GM12875 (cell line): ENCODE measurements at regions not wholly inside any gene's neighbourhood (a gene's known extent, or its start where the extent isn't known, plus 50 kb on each side); places are given as distances from the start of the nearest gene placed in this dataset.

Experiments
- H3K4me3 ChIP-seq: one replicate; pipeline ENCODE4 v1.5.1; 2011; ENCODE audit warnings: low read depth, low read length, control low read depth
- TF ChIP-seq, protein P1 (sequence below): IDR thresholded peaks from 2 replicates; pipeline ENCODE4 v1.5.1; 2011; ENCODE audit warnings: low read depth, mild to moderate bottlenecking, control low read depth, inconsistent platforms, low read length, moderate library complexity, borderline replicate concordance; ENCODE audit not compliant: insufficient read depth

DNA sequence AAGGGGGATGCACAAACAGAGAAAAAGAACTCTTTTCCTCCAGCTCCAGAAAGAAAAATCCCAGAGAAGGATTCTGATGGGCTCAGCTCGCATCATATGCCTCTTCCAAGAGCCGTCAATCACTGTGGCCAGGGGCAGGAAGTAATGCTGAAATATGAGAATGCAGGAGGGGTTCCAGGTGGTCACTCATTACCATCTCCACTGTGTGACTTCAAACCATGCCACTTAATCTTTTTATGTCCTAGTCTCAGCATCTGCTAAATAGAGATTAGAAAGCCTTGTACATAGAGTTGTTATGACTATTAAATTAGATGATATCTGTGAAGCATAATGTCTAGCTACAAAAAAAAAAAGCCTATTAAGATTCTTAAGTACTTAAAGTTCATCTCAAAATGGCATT lies 65.6 kb upstream of the FICD start:
- H3K4me3 ChIP-seq, result no peak overlapping the region
- TF ChIP-seq, protein P1, sequence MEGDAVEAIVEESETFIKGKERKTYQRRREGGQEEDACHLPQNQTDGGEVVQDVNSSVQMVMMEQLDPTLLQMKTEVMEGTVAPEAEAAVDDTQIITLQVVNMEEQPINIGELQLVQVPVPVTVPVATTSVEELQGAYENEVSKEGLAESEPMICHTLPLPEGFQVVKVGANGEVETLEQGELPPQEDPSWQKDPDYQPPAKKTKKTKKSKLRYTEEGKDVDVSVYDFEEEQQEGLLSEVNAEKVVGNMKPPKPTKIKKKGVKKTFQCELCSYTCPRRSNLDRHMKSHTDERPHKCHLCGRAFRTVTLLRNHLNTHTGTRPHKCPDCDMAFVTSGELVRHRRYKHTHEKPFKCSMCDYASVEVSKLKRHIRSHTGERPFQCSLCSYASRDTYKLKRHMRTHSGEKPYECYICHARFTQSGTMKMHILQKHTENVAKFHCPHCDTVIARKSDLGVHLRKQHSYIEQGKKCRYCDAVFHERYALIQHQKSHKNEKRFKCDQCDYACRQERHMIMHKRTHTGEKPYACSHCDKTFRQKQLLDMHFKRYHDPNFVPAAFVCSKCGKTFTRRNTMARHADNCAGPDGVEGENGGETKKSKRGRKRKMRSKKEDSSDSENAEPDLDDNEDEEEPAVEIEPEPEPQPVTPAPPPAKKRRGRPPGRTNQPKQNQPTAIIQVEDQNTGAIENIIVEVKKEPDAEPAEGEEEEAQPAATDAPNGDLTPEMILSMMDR, result no peak

DNA sequence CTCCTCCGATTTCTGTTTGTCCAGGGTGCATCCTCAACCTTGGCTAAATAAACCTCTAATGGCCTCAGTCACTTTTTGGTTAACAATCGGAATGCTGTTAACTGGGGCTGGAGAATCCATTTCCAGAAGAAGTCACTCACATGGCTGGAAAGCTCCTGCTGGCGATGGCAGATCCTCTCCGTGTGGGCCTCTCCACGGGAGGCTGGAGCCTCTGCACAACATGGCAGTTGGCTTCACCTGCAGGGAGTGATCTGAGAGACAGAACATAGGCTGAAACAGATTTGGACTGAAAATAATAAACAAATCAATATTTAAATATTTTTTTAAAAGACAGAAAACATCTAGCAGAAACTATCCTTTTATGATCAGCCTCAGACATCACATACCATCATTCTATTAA lies 66.8 kb upstream of the FICD start:
- TF ChIP-seq, protein P1, result no peak
- H3K4me3 ChIP-seq, result no peak overlapping the region

DNA sequence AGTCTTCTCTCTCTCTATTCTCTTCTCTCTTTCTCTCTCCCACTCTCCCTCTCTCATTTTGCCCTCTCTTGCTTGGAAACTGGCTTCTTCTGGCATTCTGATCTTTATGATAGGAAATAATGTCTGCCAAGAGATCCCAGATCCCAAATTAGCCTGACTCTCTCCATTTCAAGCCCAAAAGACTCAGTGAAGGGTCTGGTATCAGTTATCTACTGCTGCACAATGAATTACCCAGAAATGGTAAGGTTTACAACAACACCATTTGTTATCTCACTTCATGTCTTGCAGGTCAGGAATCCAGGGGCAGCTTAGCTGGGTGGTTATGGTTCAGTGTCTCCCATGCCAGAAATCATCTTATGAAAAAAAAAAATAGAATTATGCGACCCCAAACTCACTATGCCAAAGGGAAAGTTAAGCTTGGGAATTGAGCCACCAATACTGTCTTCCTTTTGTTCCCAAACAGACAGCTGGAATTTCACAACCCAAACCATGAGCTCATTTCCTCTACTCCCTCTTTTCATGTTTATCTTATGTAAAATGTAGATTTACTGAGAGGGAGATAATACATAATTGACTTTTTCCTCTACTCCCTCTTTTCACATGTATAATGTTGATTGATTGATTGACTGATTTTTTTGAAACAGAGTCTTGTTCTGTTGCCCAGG lies 67.8 kb upstream of the FICD start:
- H3K4me3 ChIP-seq, result no peak overlapping the region
- TF ChIP-seq, protein P1, result no peak

- TF ChIP-seq, protein P1, result no peak
- H3K4me3 ChIP-seq, result no peak overlapping the region
These were observed 68.3 kb upstream of the FICD start for GRCh38 chr12:108446766-108447165.

DNA sequence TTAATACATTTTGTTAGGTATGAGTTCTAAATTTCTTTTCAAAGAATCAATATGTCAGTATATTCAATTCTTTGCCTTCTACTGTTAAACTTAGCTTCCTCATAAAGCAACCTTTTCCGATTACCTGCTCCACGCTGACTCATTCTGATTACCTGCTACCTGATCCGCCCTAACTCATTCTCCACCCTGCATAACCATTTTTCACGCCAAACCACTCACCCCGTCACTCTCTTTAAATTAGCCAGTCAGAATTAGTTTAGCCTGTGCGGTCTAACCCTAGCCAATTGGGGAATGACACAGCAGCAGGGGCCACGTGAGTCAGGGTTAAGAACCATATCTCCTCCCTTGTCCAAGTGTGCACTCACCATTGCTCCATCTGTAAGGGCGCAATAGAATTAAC lies 72.2 kb upstream of the FICD start:
- no peak overlapping the region for H3K4me3 ChIP-seq
- TF ChIP-seq, protein P1, result no peak

- TF ChIP-seq, protein P1, result no peak
- no peak overlapping the region for H3K4me3 ChIP-seq
These were observed 73.0 kb upstream of the FICD start for GRCh38 chr12:108442067-108442466.

DNA sequence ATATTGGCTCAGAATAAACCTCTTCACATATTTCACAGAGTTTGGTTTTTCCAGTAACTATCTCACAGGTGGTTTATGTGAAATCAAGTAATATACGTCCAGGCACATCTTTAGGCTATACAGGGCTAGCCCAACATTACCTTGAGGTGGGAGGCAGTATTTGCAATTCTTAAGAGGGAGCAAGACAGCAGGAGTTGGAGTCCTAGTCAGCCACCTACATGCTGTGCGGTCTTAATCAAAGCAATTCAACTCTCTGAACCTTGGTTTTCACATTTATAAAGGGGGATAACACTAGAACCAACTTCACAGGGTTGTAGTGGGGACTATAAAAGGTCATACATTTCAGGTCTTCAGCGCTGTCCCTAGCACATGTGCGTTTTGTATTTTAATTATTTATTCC lies 73.5 kb upstream of the FICD start:
- no peak overlapping the region for H3K4me3 ChIP-seq
- TF ChIP-seq, protein P1, result no peak
